IMR-90 (cell line): ENCODE measurements at regions not wholly inside any gene's neighbourhood (a gene's known extent, or its start where the extent isn't known, plus 50 kb on each side); places are given as distances from the start of the nearest gene placed in this dataset.

ENCODE experiments used
- ATAC-seq: fragments of 200-7000 bp; cut with Tn5 transposase; 2 replicates; pipeline ENCODE4 v1.9.1; 2020; ENCODE audit warnings: low read depth, mild to moderate bottlenecking, moderate library complexity
- BruUV-seq: library from RNA; stranded (reverse); fragments of 400-500 nt; replicated peaks from 2 replicates; lab custom pipeline; 2021; lab: Mats Ljungman, UMichigan
- CTCF ChIA-PET: fragments of 300-600 bp; formaldehyde crosslinking; extraction: SDS; loops from one replicate; lab custom pipeline; 2021; ENCODE audit warnings: antibody characterized with exemption; lab: Yijun Ruan, JAX
- POLR2A ChIA-PET: fragments of 300-600 bp; sonication (Branson Sonifier 250); formaldehyde crosslinking; loops from one replicate; lab custom pipeline; 2022; ENCODE audit warnings: antibody characterized with exemption; ENCODE audit not compliant: unreplicated experiment; lab: Charles Lee
- DNase-seq: peaks from one replicate; pipeline ENCODE4 v3.0.0; 2013
- H2AFZ ChIP-seq: replicated peaks from 2 replicates; pipeline ENCODE3; 2013; ENCODE audit warnings: low read length, mild to moderate bottlenecking; ENCODE audit not compliant: poor library complexity
- H2AK5ac ChIP-seq: 2 replicates; pipeline ENCODE4 v1.6.1; 2013; ENCODE audit warnings: low read depth, low read length, inconsistent platforms
- H2AK9ac ChIP-seq: replicated peaks from 2 replicates; pipeline ENCODE3; 2013; ENCODE audit warnings: mild to moderate bottlenecking, low read depth, low read length, moderate library complexity; ENCODE audit not compliant: poor library complexity
- H2BK120ac ChIP-seq: 2 replicates; pipeline ENCODE4 v1.6.1; 2013; ENCODE audit warnings: low read depth, low read length, inconsistent platforms
- H2BK15ac ChIP-seq: 3 replicates; pipeline ENCODE4 v1.6.1; 2013; ENCODE audit warnings: low read depth, low read length, inconsistent platforms
- H2BK20ac ChIP-seq: 2 replicates; pipeline ENCODE4 v1.6.1; 2013; ENCODE audit warnings: low read depth, mild to moderate bottlenecking, inconsistent platforms, low read length, moderate library complexity
- H2BK5ac ChIP-seq: 2 replicates; pipeline ENCODE4 v1.6.1; 2013; ENCODE audit warnings: mild to moderate bottlenecking, low read depth, low read length, inconsistent platforms; ENCODE audit not compliant: poor library complexity, severe bottlenecking
- H3K14ac ChIP-seq: replicated peaks from 2 replicates; pipeline ENCODE4 v1.6.1; 2013; ENCODE audit warnings: low read depth, low read length, inconsistent platforms
- H3K18ac ChIP-seq: 2 replicates; pipeline ENCODE4 v1.6.1; 2013; ENCODE audit warnings: low read depth, low read length, control low read depth
- H3K23ac ChIP-seq: 2 replicates; pipeline ENCODE4 v1.6.1; 2013; ENCODE audit warnings: low read depth, low read length, inconsistent platforms
- H3K27ac ChIP-seq: 2 replicates; pipeline ENCODE4 v1.5.1; 2013; ENCODE audit warnings: mild to moderate bottlenecking, control low read depth, low read length; ENCODE audit not compliant: insufficient read depth
- H3K27me3 ChIP-seq: 2 replicates; pipeline ENCODE4 v1.6.1; 2013; ENCODE audit warnings: low read length; ENCODE audit not compliant: control insufficient read depth, insufficient read depth
- H3K36me3 ChIP-seq: 2 replicates; pipeline ENCODE4 v1.6.1; 2013; ENCODE audit warnings: low read length, mixed read lengths; ENCODE audit not compliant: control insufficient read depth, insufficient read depth
- H3K4ac ChIP-seq: 2 replicates; pipeline ENCODE4 v1.6.1; 2013; ENCODE audit warnings: low read depth, low read length, inconsistent platforms
- H3K4me1 ChIP-seq: 2 replicates; pipeline ENCODE4 v1.6.1; 2013; ENCODE audit warnings: low read length, mixed read lengths; ENCODE audit not compliant: control insufficient read depth, insufficient read depth
- H3K4me2 ChIP-seq: 2 replicates; pipeline ENCODE4 v1.6.1; 2013; ENCODE audit warnings: low read depth, mild to moderate bottlenecking, control low read depth, low read length, moderate library complexity
- H3K4me3 ChIP-seq: 2 replicates; pipeline ENCODE4 v1.5.1; 2013; ENCODE audit warnings: low read depth, mild to moderate bottlenecking, control low read depth, low read length, moderate library complexity; ENCODE audit not compliant: insufficient read depth
- H3K56ac ChIP-seq: 2 replicates; pipeline ENCODE4 v1.6.1; 2013; ENCODE audit warnings: low read length, inconsistent platforms; ENCODE audit not compliant: insufficient read depth; ENCODE audit errors: extremely low read depth
- H3K79me1 ChIP-seq, 2 experiments: 2 replicates each; pipeline ENCODE4 v1.6.1; 2013; ENCODE audit warnings: low read length in 2 of 2, inconsistent platforms in 1 of 2, low read depth in 1 of 2
- H3K9ac ChIP-seq: 2 replicates; pipeline ENCODE4 v1.6.1; 2013; ENCODE audit warnings: low read depth, low read length, control low read depth
- H3K9me1 ChIP-seq: 2 replicates; pipeline ENCODE4 v1.6.1; 2013; ENCODE audit warnings: low read length, inconsistent platforms; ENCODE audit not compliant: insufficient read depth
- H3K9me3 ChIP-seq: 2 replicates; pipeline ENCODE4 v1.6.1; 2013; ENCODE audit warnings: low read length; ENCODE audit not compliant: control insufficient read depth, insufficient read depth
- H4K20me1 ChIP-seq: 2 replicates; pipeline ENCODE4 v1.6.1; 2013; ENCODE audit warnings: low read length, inconsistent platforms; ENCODE audit not compliant: insufficient read depth
- H4K5ac ChIP-seq: 2 replicates; pipeline ENCODE4 v1.6.1; 2013; ENCODE audit warnings: mild to moderate bottlenecking, low read depth, low read length, control low read depth
- H4K8ac ChIP-seq, 2 experiments: 2 replicates each; pipeline ENCODE4 v1.6.1; 2013; ENCODE audit warnings: low read depth in 2 of 2, low read length in 2 of 2, control low read depth in 1 of 2, inconsistent platforms in 1 of 2
- H4K91ac ChIP-seq: 2 replicates; pipeline ENCODE4 v1.6.1; 2013; ENCODE audit warnings: low read depth, low read length, inconsistent platforms; ENCODE audit not compliant: insufficient read depth
- BHLHE40 ChIP-seq: fragments of 150-350 bp; IDR thresholded peaks from 2 replicates; pipeline ENCODE4 v1.6.1; 2016; ENCODE audit warnings: mild to moderate bottlenecking, low read depth, low read length
- CTCF ChIP-seq: conservative IDR thresholded peaks from 2 replicates; pipeline ENCODE4 v1.5.1; 2012; ENCODE audit warnings: mild to moderate bottlenecking, low read depth, low read length, improper control_type of control experiment
- FOS ChIP-seq: fragments of 150-350 bp; IDR thresholded peaks from 2 replicates; pipeline ENCODE4 v1.6.1; 2016; ENCODE audit warnings: low read depth, low read length
- MAFK ChIP-seq: IDR thresholded peaks from 2 replicates; pipeline ENCODE4 v1.6.1; 2012; ENCODE audit warnings: low read depth, low read length, improper control_type of control experiment
- MXI1 ChIP-seq: IDR thresholded peaks from 2 replicates; pipeline ENCODE4 v1.6.1; 2012; ENCODE audit warnings: low read depth, mild to moderate bottlenecking, low read length, moderate library complexity, borderline replicate concordance
- POLR2A ChIP-seq: IDR thresholded peaks from 2 replicates; pipeline ENCODE4 v1.6.1; 2012; ENCODE audit warnings: mild to moderate bottlenecking, low read depth, low read length
- RAD21 ChIP-seq: IDR thresholded peaks from 2 replicates; pipeline ENCODE4 v1.6.1; 2012; ENCODE audit warnings: low read length, improper control_type of control experiment
- RFX5 ChIP-seq: IDR thresholded peaks from 2 replicates; pipeline ENCODE4 v1.8.0; 2012; ENCODE audit warnings: low read depth, mild to moderate bottlenecking, low read length, moderate library complexity
- SMC3 ChIP-seq: fragments of 150-350 bp; IDR thresholded peaks from 2 replicates; pipeline ENCODE4 v1.6.1; 2016; ENCODE audit warnings: low read depth, mild to moderate bottlenecking, antibody characterized with exemption, low read length, moderate library complexity
- WGBS, 2 experiments: methylation state at CpG; one replicate each; pipeline versions ENCODE4 v1.1.5 to v1.1.7; 2013; ENCODE audit warnings: missing lambda C conversion rate in 2 of 2; ENCODE audit not compliant: insufficient read length in 1 of 2; ENCODE audit errors: extremely low coverage in 2 of 2; 5-methylcytosine and 5-hydroxymethylcytosine counted together
- dilution Hi-C: fragments of 300-500 bp; cut with HindIII; formaldehyde crosslinking; loops from one replicate; pipeline ENCODE4 v1.14.3; 2018; ENCODE audit warnings: low sequenced_read_pairs; ENCODE audit not compliant: unreplicated experiment
- in situ Hi-C: fragments of 300-500 bp; cut with MboI; formaldehyde crosslinking; loops from 3 replicates; pipeline ENCODE4 v1.14.3; 2019; ENCODE audit warnings: low sequenced_read_pairs, inconsistent platforms, mixed read lengths
- intact Hi-C: fragments of 100-400 bp; cut with micrococcal nuclease; formaldehyde crosslinking; loops from 2 replicates; pipeline ENCODE4 v1.10.0; 2022
- TF ChIP-seq, protein P1 (sequence below): fragments of 150-350 bp; IDR thresholded peaks from 2 replicates; pipeline ENCODE4 v1.6.1; 2016; ENCODE audit warnings: low read depth, mild to moderate bottlenecking, low read length, moderate library complexity, borderline replicate concordance

- CTCF ChIA-PET = interaction anchor here (0.7 to 1.0 kb wide), 4 partner anchors 13 to 222 kb away, joined by 3 to 4 read pairs (median 4); no protein-coding TSS in a partner anchor
- Histone ChIP-seq H3K18ac (peak overlapping the region; percentile 70), H4K5ac (peak overlapping the region; percentile 62), H3K4me1 (peaks cover 2% of the 10 kb centered on the region), H3K14ac (no peak overlapping the region), H4K91ac (peak overlapping the region; percentile 73; the same call in 1 of the 2 replicates), H2BK5ac (peak overlapping the region; percentile 47), H3K36me3 (no peaks in the 10 kb centered on the region), H2AFZ (peak overlapping the region; percentile 59), H3K4ac (peak overlapping the region; percentile 75), H3K27ac (peak overlapping the region; percentile 54; the same call in 1 of the 2 replicates), H3K4me2 (no peak overlapping the region), H2BK20ac (peak overlapping the region; percentile 91; the same call in 1 of the 2 replicates), H4K8ac (peak overlapping the region; percentile 18 to 65), H2AK5ac (peak overlapping the region; percentile 81), H3K56ac (no peak overlapping the region; the same call in 1 of the 2 replicates), H3K4me3 (no peak overlapping the region), H4K20me1 (no peaks in the 10 kb centered on the region), H2BK15ac (peak overlapping the region; percentile 62; the same call in 1 of the 3 replicates), H2AK9ac (no peak overlapping the region), H3K23ac (no peak overlapping the region), H3K79me1 (no peaks in the 10 kb centered on the region), H3K9me3 (no peaks in the 10 kb centered on the region), H2BK120ac (peak overlapping the region; percentile 52), H3K27me3 (no peaks in the 10 kb centered on the region), H3K9ac (0 out of 2 replicates have a peak overlapping the region, but pooled peaks have one; percentile 40), H3K9me1 (no peaks in the 10 kb centered on the region)
- ATAC-seq = peak; percentile 90
- no CpG with 5 or more reads among the region's 9 CpGs for whole genome bisulfite sequencing, 2 experiments
- intact Hi-C loops (loop anchor here (1.0 to 10.0 kb wide), 5 partner anchors 185 to 817 kb away; no protein-coding TSS in a partner anchor), dilution Hi-C loops (no loop called here), in situ Hi-C loops (loop anchor here (5.0 to 10.0 kb wide), 3 partner anchors 177 to 817 kb away; no protein-coding TSS in a partner anchor)
- DNase-seq = peak; percentile 79
- no peak for TF ChIP-seq MXI1
- no peak for TF ChIP-seq FOS
- no peak for TF ChIP-seq MAFK
- TF ChIP-seq, protein P1, sequence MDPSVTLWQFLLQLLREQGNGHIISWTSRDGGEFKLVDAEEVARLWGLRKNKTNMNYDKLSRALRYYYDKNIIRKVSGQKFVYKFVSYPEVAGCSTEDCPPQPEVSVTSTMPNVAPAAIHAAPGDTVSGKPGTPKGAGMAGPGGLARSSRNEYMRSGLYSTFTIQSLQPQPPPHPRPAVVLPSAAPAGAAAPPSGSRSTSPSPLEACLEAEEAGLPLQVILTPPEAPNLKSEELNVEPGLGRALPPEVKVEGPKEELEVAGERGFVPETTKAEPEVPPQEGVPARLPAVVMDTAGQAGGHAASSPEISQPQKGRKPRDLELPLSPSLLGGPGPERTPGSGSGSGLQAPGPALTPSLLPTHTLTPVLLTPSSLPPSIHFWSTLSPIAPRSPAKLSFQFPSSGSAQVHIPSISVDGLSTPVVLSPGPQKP = no peak
- peak; percentile 61 for TF ChIP-seq SMC3
- TF ChIP-seq RAD21 = peak; percentile 82
- TF ChIP-seq CTCF = peak; percentile 71
- TF ChIP-seq POLR2A = no peak
- no peak for TF ChIP-seq BHLHE40
- no peak for TF ChIP-seq RFX5
- no TSS peak for BruUV-seq
- POLR2A ChIA-PET = no interaction called here
Measured at GRCh38 chr21:28522014-28522799, 470.5 kb downstream of the LTN1 start.
